ENCODE measurements at regions not wholly inside any gene's neighbourhood (a gene's known extent, or its start where the extent isn't known, plus 50 kb on each side); places are given as distances from the start of the nearest gene placed in this dataset.

- Histone ChIP-seq H3K4me3 (ENCODE audit: low read length) (no peak overlapping the region), H3K4me1 (ENCODE audit: control insufficient read depth, low read depth, low read length) (peaks cover 6% of the 10 kb centered on the region), H3K27ac (ENCODE audit: low read length) (no peak overlapping the region)
Observed at GRCh38 chr18:56238576-56238975, 399.8 kb downstream of the TXNL1 start.

GRCh38 chr18:56235481-56236013, 402.8 kb downstream of the TXNL1 start:
- Histone ChIP-seq H3K4me1 (ENCODE audit: control insufficient read depth, low read depth, low read length) (peaks cover 6% of the 10 kb centered on the region), H3K9ac (ENCODE audit: low read length) (no peak overlapping the region), H3K4me3 (ENCODE audit: low read length) (no peak overlapping the region), H3K36me3 (ENCODE audit: control insufficient read depth, low read depth, low read length) (no peaks in the 10 kb centered on the region), H3K9me3 (ENCODE audit: control insufficient read depth, low read depth, low read length) (no peaks in the 10 kb centered on the region), H3K27ac (ENCODE audit: low read length) (no peak overlapping the region), H3K27me3 (ENCODE audit: control insufficient read depth, insufficient read depth, low read length) (no peaks in the 10 kb centered on the region)

More at GRCh38 chr18:56238576-56238975, 399.8 kb downstream of the TXNL1 start:
- Histone ChIP-seq H3K36me3 (ENCODE audit: control insufficient read depth, low read depth, low read length) (no peaks in the 10 kb centered on the region), H3K27me3 (ENCODE audit: control insufficient read depth, insufficient read depth, low read length) (no peaks in the 10 kb centered on the region), H3K9me3 (ENCODE audit: control insufficient read depth, low read depth, low read length) (no peaks in the 10 kb centered on the region), H3K9ac (ENCODE audit: low read length) (no peak overlapping the region)

GRCh38 chr18:56235071-56235470, 403.3 kb downstream of the TXNL1 start:
- Histone ChIP-seq H3K4me3 (ENCODE audit: low read length) (no peak overlapping the region), H3K36me3 (ENCODE audit: control insufficient read depth, low read depth, low read length) (no peaks in the 10 kb centered on the region), H3K27ac (ENCODE audit: low read length) (no peak overlapping the region), H3K9ac (ENCODE audit: low read length) (no peak overlapping the region), H3K27me3 (ENCODE audit: control insufficient read depth, insufficient read depth, low read length) (no peaks in the 10 kb centered on the region), H3K4me1 (ENCODE audit: control insufficient read depth, low read depth, low read length) (peaks cover 6% of the 10 kb centered on the region), H3K9me3 (ENCODE audit: control insufficient read depth, low read depth, low read length) (no peaks in the 10 kb centered on the region)

GRCh38 chr18:56233595-56233994, 404.8 kb downstream of the TXNL1 start:
- Histone ChIP-seq H3K9ac (ENCODE audit: low read length) (no peak overlapping the region), H3K9me3 (ENCODE audit: control insufficient read depth, low read depth, low read length) (no peaks in the 10 kb centered on the region), H3K4me3 (ENCODE audit: low read length) (no peak overlapping the region), H3K4me1 (ENCODE audit: control insufficient read depth, low read depth, low read length) (peaks cover 6% of the 10 kb centered on the region), H3K27ac (ENCODE audit: low read length) (no peak overlapping the region), H3K36me3 (ENCODE audit: control insufficient read depth, low read depth, low read length) (no peaks in the 10 kb centered on the region), H3K27me3 (ENCODE audit: control insufficient read depth, insufficient read depth, low read length) (no peaks in the 10 kb centered on the region)

- Histone ChIP-seq H3K27ac (ENCODE audit: low read length) (no peak overlapping the region), H3K4me1 (ENCODE audit: control insufficient read depth, low read depth, low read length) (no peaks in the 10 kb centered on the region), H3K4me3 (ENCODE audit: low read length) (no peak overlapping the region), H3K36me3 (ENCODE audit: control insufficient read depth, low read depth, low read length) (no peaks in the 10 kb centered on the region), H3K9me3 (ENCODE audit: control insufficient read depth, low read depth, low read length) (no peaks in the 10 kb centered on the region), H3K9ac (ENCODE audit: low read length) (no peak overlapping the region), H3K27me3 (ENCODE audit: control insufficient read depth, insufficient read depth, low read length) (no peaks in the 10 kb centered on the region)
Observed at GRCh38 chr18:56226025-56226424, 412.4 kb downstream of the TXNL1 start.

GRCh38 chr18:56224669-56225561, 413.5 kb downstream of the TXNL1 start:
- H3K4me1 ChIP-seq (ENCODE audit: control insufficient read depth, low read depth, low read length), result no peaks in the 10 kb centered on the region
- H3K27me3 ChIP-seq (ENCODE audit: control insufficient read depth, insufficient read depth, low read length), result no peaks in the 10 kb centered on the region
- H3K27ac ChIP-seq (ENCODE audit: low read length), result no peak overlapping the region
- H3K9me3 ChIP-seq (ENCODE audit: control insufficient read depth, low read depth, low read length), result no peaks in the 10 kb centered on the region
- H3K36me3 ChIP-seq (ENCODE audit: control insufficient read depth, low read depth, low read length), result no peaks in the 10 kb centered on the region
- H3K4me3 ChIP-seq (ENCODE audit: low read length), result no peak overlapping the region
- no peak overlapping the region for H3K9ac ChIP-seq (ENCODE audit: low read length)

GRCh38 chr18:56221195-56222065, 417.0 kb downstream of the TXNL1 start:
- H3K36me3 ChIP-seq (ENCODE audit: control insufficient read depth, low read depth, low read length), result no peaks in the 10 kb centered on the region
- H3K9me3 ChIP-seq (ENCODE audit: control insufficient read depth, low read depth, low read length), result peaks cover 4% of the 10 kb centered on the region
- H3K4me3 ChIP-seq (ENCODE audit: low read length), result no peak overlapping the region
- no peaks in the 10 kb centered on the region for H3K4me1 ChIP-seq (ENCODE audit: control insufficient read depth, low read depth, low read length)
- H3K27me3 ChIP-seq (ENCODE audit: control insufficient read depth, insufficient read depth, low read length), result no peaks in the 10 kb centered on the region
- H3K9ac ChIP-seq (ENCODE audit: low read length), result no peak overlapping the region
- H3K27ac ChIP-seq (ENCODE audit: low read length), result no peak overlapping the region

GRCh38 chr18:56217406-56217805, 421.0 kb downstream of the TXNL1 start:
- Histone ChIP-seq H3K27ac (ENCODE audit: low read length) (no peak overlapping the region), H3K9me3 (ENCODE audit: control insufficient read depth, low read depth, low read length) (peaks cover 7% of the 10 kb centered on the region), H3K4me1 (ENCODE audit: control insufficient read depth, low read depth, low read length) (no peaks in the 10 kb centered on the region), H3K27me3 (ENCODE audit: control insufficient read depth, insufficient read depth, low read length) (no peaks in the 10 kb centered on the region), H3K4me3 (ENCODE audit: low read length) (no peak overlapping the region), H3K9ac (ENCODE audit: low read length) (no peak overlapping the region), H3K36me3 (ENCODE audit: control insufficient read depth, low read depth, low read length) (no peaks in the 10 kb centered on the region)

GRCh38 chr18:56214706-56215105, 423.7 kb downstream of the TXNL1 start:
- H3K36me3 ChIP-seq (ENCODE audit: control insufficient read depth, low read depth, low read length), result no peaks in the 10 kb centered on the region
- no peak overlapping the region for H3K4me3 ChIP-seq (ENCODE audit: low read length)
- H3K9me3 ChIP-seq (ENCODE audit: control insufficient read depth, low read depth, low read length), result peaks cover 7% of the 10 kb centered on the region
- H3K9ac ChIP-seq (ENCODE audit: low read length), result no peak overlapping the region
- no peak overlapping the region for H3K27ac ChIP-seq (ENCODE audit: low read length)
- no peaks in the 10 kb centered on the region for H3K4me1 ChIP-seq (ENCODE audit: control insufficient read depth, low read depth, low read length)
- H3K27me3 ChIP-seq (ENCODE audit: control insufficient read depth, insufficient read depth, low read length), result no peaks in the 10 kb centered on the region

GRCh38 chr18:56210520-56210919, 427.9 kb downstream of the TXNL1 start:
- Histone ChIP-seq H3K4me1 (ENCODE audit: control insufficient read depth, low read depth, low read length) (no peaks in the 10 kb centered on the region), H3K9ac (ENCODE audit: low read length) (no peak overlapping the region), H3K4me3 (ENCODE audit: low read length) (no peak overlapping the region), H3K27ac (ENCODE audit: low read length) (no peak overlapping the region), H3K9me3 (ENCODE audit: control insufficient read depth, low read depth, low read length) (no peaks in the 10 kb centered on the region), H3K27me3 (ENCODE audit: control insufficient read depth, insufficient read depth, low read length) (no peaks in the 10 kb centered on the region), H3K36me3 (ENCODE audit: control insufficient read depth, low read depth, low read length) (no peaks in the 10 kb centered on the region)

- Histone ChIP-seq H3K9me3 (ENCODE audit: control insufficient read depth, low read depth, low read length) (no peaks in the 10 kb centered on the region), H3K27ac (ENCODE audit: low read length) (no peak overlapping the region), H3K9ac (ENCODE audit: low read length) (no peak overlapping the region), H3K36me3 (ENCODE audit: control insufficient read depth, low read depth, low read length) (no peaks in the 10 kb centered on the region), H3K27me3 (ENCODE audit: control insufficient read depth, insufficient read depth, low read length) (no peaks in the 10 kb centered on the region), H3K4me3 (ENCODE audit: low read length) (no peak overlapping the region), H3K4me1 (ENCODE audit: control insufficient read depth, low read depth, low read length) (no peaks in the 10 kb centered on the region)
Observed at GRCh38 chr18:56207989-56208388, 430.4 kb downstream of the TXNL1 start.
